ENCODE measurements at regions not wholly inside any gene's neighbourhood (a gene's known extent, or its start where the extent isn't known, plus 50 kb on each side); places are given as distances from the start of the nearest gene placed in this dataset.

GRCh38 chr5:91635950-91636734 is 253.0 kb upstream of the ARRDC3 start:
- no peak for TF ChIP-seq CTCF (IDR thresholded peaks at IDR 0.05; ENCODE audit: low read length, missing control alignments)
- no peak for DNase-seq (ENCODE audit: low read depth)
- no peak overlapping the region for H3K4me3 ChIP-seq (replicated peaks; ENCODE audit: low read depth, low read length)

GRCh38 chr5:91632871-91633270 is 249.8 kb upstream of the ARRDC3 start:
- H3K4me3 ChIP-seq (replicated peaks; ENCODE audit: low read depth, low read length) = no peak overlapping the region
- TF ChIP-seq CTCF (IDR thresholded peaks at IDR 0.05; ENCODE audit: low read length, missing control alignments) = no peak
- no peak for DNase-seq (ENCODE audit: low read depth)

GRCh38 chr5:91611746-91612145 is 228.6 kb upstream of the ARRDC3 start:
- no peak overlapping the region for H3K4me3 ChIP-seq (replicated peaks; ENCODE audit: low read depth, low read length)
- TF ChIP-seq CTCF (IDR thresholded peaks at IDR 0.05; ENCODE audit: low read length, missing control alignments) = no peak
- DNase-seq (ENCODE audit: low read depth) = no peak

- DNase-seq (ENCODE audit: low read depth) = no peak
Observed at GRCh38 chr5:91607675-91608074, 224.6 kb upstream of the ARRDC3 start.

GRCh38 chr5:91599863-91600262 is 216.7 kb upstream of the ARRDC3 start:
- no peak for TF ChIP-seq CTCF (IDR thresholded peaks at IDR 0.05; ENCODE audit: low read length, missing control alignments)
- no peak overlapping the region for H3K4me3 ChIP-seq (replicated peaks; ENCODE audit: low read depth, low read length)
- DNase-seq (ENCODE audit: low read depth) = no peak

More at GRCh38 chr5:91607675-91608074, 224.6 kb upstream of the ARRDC3 start:
- H3K4me3 ChIP-seq (replicated peaks; ENCODE audit: low read depth, low read length) = no peak overlapping the region
- TF ChIP-seq CTCF (IDR thresholded peaks at IDR 0.05; ENCODE audit: low read length, missing control alignments) = no peak

GRCh38 chr5:91598216-91598615 is 215.1 kb upstream of the ARRDC3 start:
- H3K4me3 ChIP-seq (replicated peaks; ENCODE audit: low read depth, low read length) = no peak overlapping the region
- TF ChIP-seq CTCF (IDR thresholded peaks at IDR 0.05; ENCODE audit: low read length, missing control alignments) = no peak
- no peak for DNase-seq (ENCODE audit: low read depth)

GRCh38 chr5:91595424-91595823 is 212.3 kb upstream of the ARRDC3 start:
- DNase-seq (ENCODE audit: low read depth) = no peak
- TF ChIP-seq CTCF (IDR thresholded peaks at IDR 0.05; ENCODE audit: low read length, missing control alignments) = no peak
- H3K4me3 ChIP-seq (replicated peaks; ENCODE audit: low read depth, low read length) = no peak overlapping the region
